Right atrium auricular region (tissue), 2 donors: ENCODE measurements at regions not wholly inside any gene's neighbourhood (a gene's known extent, or its start where the extent isn't known, plus 50 kb on each side); places are given as distances from the start of the nearest gene placed in this dataset.

Experiments used
- DNase-seq: peaks from one replicate; pipeline ENCODE4 v3.0.0-alpha.2; 2019; ENCODE audit warnings: low spot score
- H3K27ac ChIP-seq, 2 donors: fragments of 200-600 bp; sonication (generic); 1 replicate in 1 of 2; 2 replicates in 1 of 2; pipeline ENCODE4 v1.5.1; 2016 to 2019
- H3K27me3 ChIP-seq, 2 donors: fragments of 200-600 bp; sonication (generic); one replicate each; pipeline versions ENCODE4 v1.5.1 to v1.6.0; 2017 to 2019
- H3K36me3 ChIP-seq: fragments of 200-600 bp; sonication (generic); one replicate; pipeline ENCODE4 v1.5.1; 2016
- H3K4me1 ChIP-seq, 2 donors: fragments of 200-600 bp; sonication (generic); one replicate each; pipeline versions ENCODE4 v1.5.1 to v1.6.0; 2017 to 2019
- H3K4me3 ChIP-seq, 2 donors: fragments of 200-600 bp; sonication (generic); 1 replicate in 1 of 2; 2 replicates in 1 of 2; pipeline ENCODE4 v1.5.1; 2017 to 2019; ENCODE audit warnings: mild to moderate bottlenecking in 1 of 2, moderate library complexity in 1 of 2
- H3K9me3 ChIP-seq, 2 donors: fragments of 200-600 bp; sonication (generic); one replicate each; pipeline ENCODE4 v1.5.1; 2019
- CTCF ChIP-seq, 2 donors: fragments of 200-600 bp; sonication (generic); IDR thresholded peaks; one replicate each; pipeline ENCODE4 v1.5.1; 2019; ENCODE audit warnings: antibody characterized with exemption in 2 of 2

- TF ChIP-seq CTCF (IDR thresholded peaks at IDR 0.05), result peak; percentile 30 to 66
- Histone ChIP-seq H3K4me1 (no peaks in the 10 kb centered on the region), H3K27me3 (no peaks in the 10 kb centered on the region), H3K4me3 (no peak overlapping the region), H3K9me3 (no peaks in the 10 kb centered on the region), H3K27ac (no peak overlapping the region), H3K36me3 (no peaks in the 10 kb centered on the region)
- no peak for DNase-seq
These were observed 496.3 kb downstream of the PDGFC start for GRCh38 chr4:156475322-156475721.

- no peak for DNase-seq
- no peak for TF ChIP-seq CTCF (IDR thresholded peaks at IDR 0.05)
- H3K4me1 ChIP-seq, result no peaks in the 10 kb centered on the region
- no peak overlapping the region for H3K4me3 ChIP-seq
- H3K36me3 ChIP-seq, result no peaks in the 10 kb centered on the region
- H3K27me3 ChIP-seq, result no peaks in the 10 kb centered on the region
- H3K9me3 ChIP-seq, result no peaks in the 10 kb centered on the region
- no peak overlapping the region for H3K27ac ChIP-seq
These were observed 498.4 kb downstream of the PDGFC start for GRCh38 chr4:156473151-156473550.

- Histone ChIP-seq H3K36me3 (no peaks in the 10 kb centered on the region), H3K4me3 (no peak overlapping the region), H3K4me1 (no peaks in the 10 kb centered on the region), H3K27ac (no peak overlapping the region), H3K27me3 (no peaks in the 10 kb centered on the region), H3K9me3 (no peaks in the 10 kb centered on the region)
- no peak for TF ChIP-seq CTCF (IDR thresholded peaks at IDR 0.05)
- DNase-seq, result no peak
These were observed 499.0 kb downstream of the PDGFC start for GRCh38 chr4:156472624-156473023.

- Histone ChIP-seq H3K27ac (no peak overlapping the region), H3K36me3 (no peaks in the 10 kb centered on the region), H3K9me3 (no peaks in the 10 kb centered on the region), H3K27me3 (no peaks in the 10 kb centered on the region), H3K4me3 (no peak overlapping the region), H3K4me1 (no peaks in the 10 kb centered on the region)
- DNase-seq, result no peak
- no peak for TF ChIP-seq CTCF (IDR thresholded peaks at IDR 0.05)
These were observed 505.9 kb upstream of the CTSO start for GRCh38 chr4:156459584-156459983.

- no peak for TF ChIP-seq CTCF (IDR thresholded peaks at IDR 0.05)
- no peaks in the 10 kb centered on the region for H3K36me3 ChIP-seq
- H3K4me3 ChIP-seq, result no peak overlapping the region
- DNase-seq, result no peak
- no peaks in the 10 kb centered on the region for H3K4me1 ChIP-seq
- no peaks in the 10 kb centered on the region for H3K9me3 ChIP-seq
- no peaks in the 10 kb centered on the region for H3K27me3 ChIP-seq
- no peak overlapping the region for H3K27ac ChIP-seq
These were observed 503.2 kb upstream of the CTSO start for GRCh38 chr4:156456830-156457229.

- Histone ChIP-seq H3K27me3 (no peaks in the 10 kb centered on the region), H3K9me3 (no peaks in the 10 kb centered on the region), H3K27ac (no peak overlapping the region), H3K4me3 (no peak overlapping the region), H3K4me1 (no peaks in the 10 kb centered on the region), H3K36me3 (no peaks in the 10 kb centered on the region)
- DNase-seq, result no peak
- no peak for TF ChIP-seq CTCF (IDR thresholded peaks at IDR 0.05)
These were observed 489.8 kb upstream of the CTSO start for GRCh38 chr4:156443488-156443887.
